Activated CD4-positive, alpha-beta T cell treated with anti-CD3 and anti-CD28 coated beads, Interleukin-2, amount 50 U/mL, for 24 hours (primary cell): ENCODE measurements at regions not wholly inside any gene's neighbourhood (a gene's known extent, or its start where the extent isn't known, plus 50 kb on each side); places are given as distances from the start of the nearest gene placed in this dataset.

Experiments
- DNase-seq, 2 donors: peaks; one replicate each; pipeline ENCODE4 v3.0.0-alpha.2; 2020; ENCODE audit warnings: low read depth in 1 of 2, low spot score in 1 of 2

GRCh38 chr1:58861506-58861905, 77.7 kb upstream of the JUN start:
- DNase-seq: no peak

DNA sequence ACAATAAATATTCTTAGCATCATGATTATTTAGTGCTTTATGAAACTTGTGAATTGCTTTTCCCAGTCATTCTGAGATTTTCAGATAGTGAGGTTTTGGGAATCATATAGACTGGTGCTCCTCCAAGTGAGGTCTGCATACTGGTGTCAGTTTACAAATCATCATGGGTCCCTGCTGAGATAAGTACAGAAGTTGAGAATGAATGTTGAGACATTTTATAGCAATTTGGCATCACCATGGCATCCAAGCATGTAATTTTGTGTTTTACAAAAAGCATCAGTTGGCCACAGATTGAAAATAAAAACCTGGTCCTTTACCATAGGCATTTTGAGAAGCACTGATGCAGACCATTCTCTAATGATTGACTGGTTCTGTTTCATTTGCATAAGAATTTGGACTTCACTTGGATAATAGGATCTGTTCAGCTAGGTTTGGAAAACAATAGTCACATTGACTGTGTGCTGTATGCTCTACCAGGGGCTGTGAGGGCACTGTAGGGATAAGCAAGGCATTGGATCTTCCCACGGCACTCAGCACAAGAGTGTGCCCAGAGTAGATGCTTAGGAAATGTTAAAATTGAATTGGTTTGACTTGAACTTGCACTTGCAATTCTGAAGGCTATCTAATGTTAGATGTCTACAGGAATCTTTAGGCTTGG, 79.0 kb upstream of the JUN start:
- DNase-seq: no peak

- DNase-seq: no peak
These were observed 80.8 kb upstream of the JUN start for GRCh38 chr1:58864654-58865053.

DNA sequence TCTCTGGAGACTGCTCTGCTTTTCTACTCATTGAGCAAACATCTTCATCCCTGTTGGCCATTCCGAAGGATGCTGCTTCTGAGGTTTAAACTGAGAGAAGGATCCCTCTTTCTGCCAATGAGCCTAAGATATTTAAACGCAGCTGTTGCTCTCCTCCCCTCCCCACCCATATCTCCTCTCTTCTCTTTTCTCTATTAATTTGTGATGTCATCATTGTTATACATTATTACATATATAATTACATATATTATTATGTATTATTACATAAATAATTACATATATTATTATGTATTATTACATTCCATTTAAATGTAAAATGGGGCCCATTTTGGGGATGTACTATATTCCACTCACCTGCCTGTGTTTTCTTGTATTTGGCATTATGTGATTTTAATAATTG, 82.7 kb upstream of the JUN start:
- DNase-seq: no peak

DNA sequence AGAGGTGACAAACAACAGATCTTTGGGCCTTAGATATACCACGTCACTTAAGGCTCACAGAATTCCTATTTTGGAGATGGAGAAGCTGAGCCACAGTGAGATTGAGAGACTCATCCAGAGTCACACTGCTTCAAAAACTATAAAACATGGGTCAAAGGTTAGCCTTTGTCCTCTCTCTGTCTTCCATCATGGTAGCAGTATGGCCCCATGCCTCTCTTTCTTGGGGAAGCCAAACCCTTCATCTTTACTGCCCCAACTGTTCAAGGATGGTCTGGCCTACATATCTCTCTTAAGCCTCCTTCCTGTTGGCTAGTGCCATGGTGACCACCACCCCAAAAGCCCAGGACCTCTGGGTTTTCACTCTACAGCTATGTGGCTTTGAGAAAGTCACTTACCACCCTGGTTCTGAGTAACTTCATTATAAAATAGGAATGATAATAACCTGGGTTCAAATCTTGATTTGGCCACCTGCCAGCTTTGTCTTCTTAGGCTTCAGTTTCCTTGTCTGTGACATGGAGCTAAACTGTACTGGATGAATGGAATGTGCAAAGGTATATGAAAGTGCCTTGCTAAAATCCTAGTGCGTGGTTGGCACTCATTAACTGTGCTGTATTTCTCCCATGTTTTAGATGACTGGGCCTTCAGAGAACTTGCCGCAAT, 85.9 kb upstream of the JUN start:
- DNase-seq: no peak

- DNase-seq: no peak
These were observed 86.4 kb upstream of the JUN start for GRCh38 chr1:58870298-58870676.

DNA sequence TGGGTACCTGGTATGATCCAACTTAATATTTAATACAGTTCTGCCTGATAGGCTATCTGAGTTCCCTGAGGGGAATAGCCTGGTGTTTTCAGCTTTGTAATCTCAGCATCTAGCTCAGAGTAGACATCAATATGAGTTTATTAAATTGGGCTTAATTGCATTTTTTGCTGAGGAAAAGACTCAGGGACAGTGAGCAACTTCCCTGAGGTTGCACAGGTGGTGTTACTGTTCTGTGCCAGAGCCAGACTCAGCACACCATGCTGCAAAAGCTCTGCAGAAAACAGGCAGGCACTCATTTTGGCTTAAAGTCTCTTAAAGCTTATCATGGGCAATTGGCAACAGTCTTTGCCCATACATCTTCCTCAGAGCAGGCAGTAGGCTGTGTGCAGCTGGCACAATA, 90.5 kb upstream of the JUN start:
- DNase-seq: no peak

DNA sequence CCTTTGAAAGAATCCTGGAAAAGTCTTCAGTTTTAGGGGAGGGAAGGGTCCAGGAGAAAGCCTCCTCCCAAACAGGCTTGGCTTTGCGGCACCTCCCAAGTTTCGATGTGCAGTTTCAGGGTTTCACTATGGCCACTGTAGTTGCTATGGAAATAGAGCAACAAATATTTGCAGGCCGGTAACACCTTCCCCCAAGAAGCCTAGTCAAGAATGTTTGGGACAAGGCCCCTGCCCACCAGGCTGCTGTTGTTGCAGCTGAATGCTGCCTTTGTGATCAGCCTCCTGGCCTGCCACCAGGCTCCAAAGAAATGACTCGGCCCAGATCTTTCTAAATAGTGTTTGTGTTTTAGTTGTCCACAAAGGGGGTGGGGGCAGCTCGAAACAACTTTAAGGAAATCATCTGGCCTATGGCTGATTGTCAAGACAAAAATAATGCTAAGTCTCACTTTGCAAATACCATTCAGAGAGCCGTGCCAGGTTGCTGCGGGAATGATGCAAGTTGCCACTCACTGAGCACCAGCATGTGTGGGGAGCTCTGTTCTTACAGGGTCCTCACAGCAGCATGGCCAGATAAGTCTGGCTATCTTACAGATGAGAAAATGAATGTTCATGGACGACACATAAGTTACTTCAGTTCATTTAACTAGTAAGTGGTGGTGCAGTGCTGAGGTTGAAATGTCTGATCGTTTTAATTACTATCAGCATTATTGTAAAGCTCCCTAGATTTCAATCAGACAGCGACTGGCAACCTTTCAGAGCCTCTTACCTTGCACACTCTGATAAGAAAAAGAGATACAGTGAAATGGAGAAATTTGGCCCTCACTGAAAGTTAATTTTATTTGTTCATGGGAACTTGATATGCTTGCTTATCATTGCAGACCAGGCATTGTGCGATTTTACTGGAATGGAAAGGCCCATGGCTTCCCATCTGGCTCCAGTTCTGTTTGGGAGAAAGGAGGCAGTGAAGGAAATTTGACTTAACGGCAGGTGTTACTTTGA, 91.2 kb upstream of the JUN start:
- DNase-seq: no peak

DNA sequence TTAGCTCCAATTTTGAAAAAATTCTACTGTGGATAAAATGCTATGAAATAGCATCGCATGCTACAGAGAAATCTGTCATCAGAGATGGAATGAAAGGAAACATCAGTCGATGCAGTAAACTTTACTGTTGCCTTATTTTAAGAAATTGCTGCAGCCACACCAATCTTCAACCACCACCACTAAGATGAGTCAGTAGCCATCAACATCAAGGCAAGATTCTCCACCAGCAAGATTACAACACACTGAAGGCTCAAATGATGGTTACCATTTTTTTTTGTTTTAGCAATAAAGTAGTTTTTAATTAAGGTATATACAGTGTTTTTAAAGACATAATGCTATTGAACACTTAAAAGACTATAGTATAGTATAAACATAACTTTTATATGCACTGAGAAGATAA, 95.6 kb upstream of the JUN start:
- no peak for DNase-seq

- no peak for DNase-seq
These were observed 96.7 kb upstream of the JUN start for GRCh38 chr1:58880592-58880991.

DNA sequence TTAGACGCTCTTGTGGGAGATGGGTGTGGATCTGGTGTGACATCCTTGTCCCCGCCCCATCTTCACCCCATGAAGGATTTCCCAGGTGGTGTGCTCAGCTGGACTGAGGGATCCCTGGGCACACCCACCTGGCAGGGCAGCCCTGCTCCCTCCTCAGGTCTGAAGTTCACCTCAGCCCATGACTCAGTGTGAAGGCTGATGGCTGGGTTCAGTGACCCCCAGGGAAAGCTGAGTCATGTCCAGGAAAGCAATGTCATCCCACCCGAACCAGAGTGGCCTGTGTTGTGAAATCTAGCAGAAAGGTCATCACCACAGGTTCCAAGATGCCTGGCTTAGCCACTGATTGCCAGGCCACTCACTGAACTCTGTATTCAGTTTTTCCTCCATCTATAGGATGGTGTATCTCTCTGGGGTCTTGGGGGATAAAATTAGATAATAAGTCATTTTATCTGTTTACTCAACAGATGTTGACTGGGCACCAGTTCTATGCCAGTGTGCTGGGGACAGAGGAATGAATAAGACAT, 97.7 kb upstream of the JUN start:
- DNase-seq: no peak

- no peak for DNase-seq
These were observed 98.6 kb upstream of the JUN start for GRCh38 chr1:58882322-58882948.

DNA sequence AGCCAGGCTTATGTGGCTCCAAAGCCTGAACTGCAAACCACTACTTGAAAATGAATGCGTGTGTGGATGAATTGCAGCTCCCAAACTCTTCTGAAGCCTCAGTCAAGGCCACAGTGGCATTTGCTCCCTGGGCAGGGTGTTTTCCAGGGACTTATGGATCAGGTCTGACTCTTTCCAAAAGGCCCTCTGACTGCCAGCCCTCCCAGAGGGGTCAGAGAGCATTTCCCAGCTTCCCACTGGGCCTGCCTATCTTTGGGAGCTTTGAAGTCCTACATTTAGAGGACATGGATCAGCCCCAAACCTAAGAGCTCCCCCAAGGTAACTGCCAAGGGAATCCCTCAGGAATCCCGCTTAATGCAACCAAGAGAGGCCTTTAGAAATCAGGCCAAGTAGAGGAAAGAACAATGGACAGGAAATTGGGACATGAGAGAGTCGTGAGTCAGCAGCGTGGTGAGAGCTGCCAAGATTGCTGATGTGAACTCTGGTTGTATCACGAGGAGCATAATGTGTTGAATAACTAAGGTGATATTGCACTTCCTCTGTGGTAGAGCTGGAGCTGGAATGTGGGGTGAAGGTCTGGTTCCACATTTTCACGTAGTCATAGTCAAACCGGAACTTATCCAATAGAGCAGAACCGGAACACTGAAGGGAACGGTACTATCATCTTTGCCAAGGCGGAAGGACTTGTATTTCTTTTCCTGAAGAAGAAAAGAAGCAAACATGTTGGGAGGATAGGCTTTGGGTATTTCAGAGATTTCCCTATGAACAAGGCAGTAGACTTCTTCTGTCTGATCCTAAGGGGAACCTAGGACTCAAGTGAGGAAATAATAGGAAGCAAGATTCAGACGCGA, 99.4 kb upstream of the JUN start:
- no peak for DNase-seq

DNA sequence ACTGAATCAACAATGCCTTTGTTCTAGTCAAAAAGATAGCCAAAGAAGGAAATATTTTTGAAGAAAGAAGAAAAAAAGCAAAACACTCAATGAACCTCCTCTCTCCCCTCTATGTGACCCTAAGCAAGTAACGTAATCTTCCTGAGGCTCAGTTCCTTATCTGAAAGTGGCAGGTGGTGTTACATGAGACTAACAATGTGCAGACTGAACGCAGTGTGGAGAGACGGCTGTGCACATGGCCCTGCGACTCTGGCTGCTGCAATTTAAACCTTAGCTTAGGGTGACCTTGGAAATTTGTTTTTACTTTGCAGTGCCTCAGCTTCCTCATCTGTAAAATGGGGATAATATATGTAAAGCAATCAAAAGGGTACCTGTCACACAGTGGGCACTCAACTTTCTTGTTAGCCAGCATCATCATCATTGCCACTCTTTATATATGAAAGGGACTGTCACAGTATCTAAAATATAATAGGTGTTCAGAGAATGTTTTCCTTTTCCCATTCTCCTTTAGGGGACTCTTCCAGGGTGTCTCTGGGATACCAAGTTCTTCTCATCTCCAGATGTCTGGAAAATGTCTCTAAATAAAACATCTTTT, 100.1 kb upstream of the JUN start:
- no peak for DNase-seq

DNA sequence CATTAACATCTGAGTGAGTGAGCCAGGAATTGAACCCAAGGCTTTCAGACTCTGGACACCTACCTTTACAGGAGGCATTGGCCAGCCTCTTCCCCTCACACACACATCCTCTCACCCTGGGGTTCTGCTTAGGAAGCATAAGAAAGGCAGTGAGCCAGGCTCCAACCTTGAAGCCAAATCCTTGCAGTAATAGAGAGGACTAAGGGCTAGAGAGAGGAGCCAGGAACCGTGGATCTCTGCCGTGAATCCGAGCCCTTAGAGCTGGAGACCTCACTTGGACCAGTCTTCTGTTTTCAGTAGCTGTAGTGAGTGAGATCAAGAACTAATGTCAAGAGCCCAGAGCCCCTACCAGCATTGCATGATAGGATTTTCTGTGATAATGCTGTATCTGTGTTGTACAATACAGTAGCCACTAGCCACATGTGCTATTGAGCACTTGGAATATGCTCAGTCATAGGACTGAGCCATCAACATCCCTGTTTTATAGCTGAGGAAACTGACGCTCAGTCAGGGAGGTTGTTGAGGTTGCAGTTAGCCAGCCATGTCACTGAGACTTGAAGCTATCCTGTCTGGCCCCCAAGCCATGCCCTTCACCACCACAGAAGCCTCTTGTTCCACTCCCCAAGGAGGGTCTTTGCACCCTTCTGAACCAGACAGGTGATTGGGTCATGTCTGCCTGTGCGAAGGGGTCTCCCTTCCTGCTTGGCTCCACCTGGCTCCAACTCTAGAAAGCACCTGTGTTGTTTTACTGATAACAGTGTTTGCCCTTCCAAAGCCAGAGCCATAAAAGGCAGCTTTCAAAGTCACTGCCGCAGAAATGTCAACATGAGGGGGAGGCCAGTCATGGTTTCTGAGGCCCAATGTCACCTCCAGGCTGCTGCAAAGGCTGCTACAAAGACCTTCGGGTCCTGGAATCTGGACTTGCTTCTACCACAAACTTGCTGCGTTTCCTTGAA, 101.1 kb upstream of the JUN start:
- no peak for DNase-seq

GRCh38 chr1:58885998-58886397, 102.2 kb upstream of the JUN start:
- DNase-seq: no peak

GRCh38 chr1:58886611-58887010, 102.8 kb upstream of the JUN start:
- no peak for DNase-seq

DNA sequence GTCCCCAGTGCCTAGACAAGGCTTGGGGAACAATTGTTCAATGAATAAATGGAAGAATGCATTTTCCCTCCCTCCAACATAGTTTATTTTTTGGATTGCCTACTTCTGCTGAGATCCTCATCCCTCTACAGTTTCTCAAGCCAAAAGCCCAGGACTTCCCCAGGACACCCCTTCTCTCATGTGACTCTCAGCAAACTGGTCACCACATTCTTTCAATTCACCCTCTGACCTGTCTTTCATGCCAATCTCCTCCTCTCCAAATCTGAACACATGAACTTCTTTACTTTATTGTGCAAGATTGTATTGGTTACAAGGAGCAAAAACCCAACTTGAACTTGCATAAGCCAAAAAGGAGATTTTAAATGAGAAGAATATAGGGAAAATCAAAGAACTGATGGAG, 103.2 kb upstream of the JUN start:
- DNase-seq: no peak

GRCh38 chr1:58888833-58889232, 105.0 kb upstream of the JUN start:
- no peak for DNase-seq
